GM12878 (cell line): ENCODE measurements at regions not wholly inside any gene's neighbourhood (a gene's known extent, or its start where the extent isn't known, plus 50 kb on each side); places are given as distances from the start of the nearest gene placed in this dataset.

Source experiments
- BCL11A ChIP-seq: IDR thresholded peaks from 2 replicates; pipeline ENCODE4 v1.6.1; 2011; ENCODE audit warnings: low read depth, low read length
- CEBPB ChIP-seq, 2 experiments: fragments of 150-350 bp in 1 of 2; IDR thresholded peaks; 2 replicates each; pipeline ENCODE4 v1.6.1; 2012 to 2014; ENCODE audit warnings: low read depth in 2 of 2, low read length in 2 of 2, borderline replicate concordance in 1 of 2, inconsistent platforms in 1 of 2
- CHD2 ChIP-seq: IDR thresholded peaks from 2 replicates; pipeline ENCODE4 v1.6.1; 2011; ENCODE audit warnings: low read depth, low read length, improper control_type of control experiment, borderline replicate concordance
- CREB1 ChIP-seq: IDR thresholded peaks from 2 replicates; pipeline ENCODE4 v1.6.1; 2012; ENCODE audit warnings: low read depth, mild to moderate bottlenecking, inconsistent platforms
- EZH2 ChIP-seq: IDR thresholded peaks from 2 replicates; pipeline ENCODE4 v1.6.1; 2012; ENCODE audit warnings: low read depth, mild to moderate bottlenecking, control low read depth, inconsistent platforms, low read length, borderline replicate concordance; ENCODE audit not compliant: control insufficient read depth
- POLR2AphosphoS5 ChIP-seq: IDR thresholded peaks from 2 replicates; pipeline ENCODE4 v1.6.1; 2011; ENCODE audit warnings: mild to moderate bottlenecking, low read length, inconsistent platforms
- SIN3A ChIP-seq: IDR thresholded peaks from 2 replicates; pipeline ENCODE4 v1.6.1; 2012; ENCODE audit warnings: low read depth, low read length, improper control_type of control experiment
- YBX1 ChIP-seq: fragments of 450-650 bp; IDR thresholded peaks from 2 replicates; pipeline ENCODE4 v1.6.1; 2016; ENCODE audit warnings: antibody characterized with exemption
- ZNF274 ChIP-seq: IDR thresholded peaks from one replicate; pipeline ENCODE4 v1.8.0; 2011; ENCODE audit not compliant: insufficient read length, insufficient read depth
- TF ChIP-seq, protein P1 (sequence below), 3 experiments: IDR thresholded peaks in 2 of 3; conservative IDR thresholded peaks in 1 of 3; 2 replicates each; pipeline ENCODE4 v1.5.1; 2011; ENCODE audit warnings: low read depth in 3 of 3, low read length in 3 of 3, mild to moderate bottlenecking in 3 of 3, control low read depth in 2 of 3, moderate library complexity in 2 of 3, inconsistent platforms in 1 of 3, mixed read lengths in 1 of 3; ENCODE audit not compliant: control insufficient read depth in 2 of 3, insufficient read depth in 1 of 3; ENCODE audit errors: extremely low read depth in 1 of 3
- TF ChIP-seq, protein P2 (sequence below): IDR thresholded peaks from 2 replicates; pipeline ENCODE4 v1.6.1; 2011; ENCODE audit warnings: low read depth, low read length, improper control_type of control experiment, borderline replicate concordance
- TF ChIP-seq, protein P3 (sequence below): fragments of 450-650 bp; IDR thresholded peaks from 2 replicates; pipeline ENCODE4 v1.6.1; 2016; ENCODE audit warnings: mild to moderate bottlenecking
- TF ChIP-seq, protein P4 (sequence below): IDR thresholded peaks from 2 replicates; pipeline ENCODE4 v1.6.1; 2012; ENCODE audit warnings: improper control_type of control experiment, low read depth, low read length; ENCODE audit not compliant: insufficient replicate concordance

DNA sequence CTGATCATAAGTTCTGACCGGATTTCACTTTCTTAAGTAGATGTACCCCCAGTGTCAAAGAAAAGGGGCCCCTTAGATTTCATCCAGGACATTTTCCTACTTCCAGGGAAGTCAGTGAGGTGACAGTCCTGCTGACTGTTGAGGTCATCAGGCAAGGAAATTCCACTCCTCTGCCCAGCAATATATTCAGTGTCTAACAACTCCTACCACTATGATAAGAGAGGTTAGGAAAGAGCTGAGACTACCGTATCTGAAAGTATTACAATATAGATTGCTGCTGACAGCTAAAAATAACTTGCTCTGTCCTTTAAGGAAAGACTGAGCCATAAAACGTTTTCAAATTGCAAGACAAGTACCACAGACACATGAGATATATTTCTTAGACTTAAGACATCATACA is 325.1 kb downstream of the EFNB2 start:
- TF ChIP-seq, protein P1, sequence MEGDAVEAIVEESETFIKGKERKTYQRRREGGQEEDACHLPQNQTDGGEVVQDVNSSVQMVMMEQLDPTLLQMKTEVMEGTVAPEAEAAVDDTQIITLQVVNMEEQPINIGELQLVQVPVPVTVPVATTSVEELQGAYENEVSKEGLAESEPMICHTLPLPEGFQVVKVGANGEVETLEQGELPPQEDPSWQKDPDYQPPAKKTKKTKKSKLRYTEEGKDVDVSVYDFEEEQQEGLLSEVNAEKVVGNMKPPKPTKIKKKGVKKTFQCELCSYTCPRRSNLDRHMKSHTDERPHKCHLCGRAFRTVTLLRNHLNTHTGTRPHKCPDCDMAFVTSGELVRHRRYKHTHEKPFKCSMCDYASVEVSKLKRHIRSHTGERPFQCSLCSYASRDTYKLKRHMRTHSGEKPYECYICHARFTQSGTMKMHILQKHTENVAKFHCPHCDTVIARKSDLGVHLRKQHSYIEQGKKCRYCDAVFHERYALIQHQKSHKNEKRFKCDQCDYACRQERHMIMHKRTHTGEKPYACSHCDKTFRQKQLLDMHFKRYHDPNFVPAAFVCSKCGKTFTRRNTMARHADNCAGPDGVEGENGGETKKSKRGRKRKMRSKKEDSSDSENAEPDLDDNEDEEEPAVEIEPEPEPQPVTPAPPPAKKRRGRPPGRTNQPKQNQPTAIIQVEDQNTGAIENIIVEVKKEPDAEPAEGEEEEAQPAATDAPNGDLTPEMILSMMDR (IDR thresholded peaks at IDR 0.05 in 2 of 3, conservative IDR thresholded peaks at IDR 0.05 in 1 of 3; ENCODE audit: control insufficient read depth in 2 of 3, extremely low read depth in 1 of 3, insufficient read depth in 1 of 3, low read depth in 3 of 3, low read length in 3 of 3), result no peak
- no peak for TF ChIP-seq SIN3A
- TF ChIP-seq, protein P2, sequence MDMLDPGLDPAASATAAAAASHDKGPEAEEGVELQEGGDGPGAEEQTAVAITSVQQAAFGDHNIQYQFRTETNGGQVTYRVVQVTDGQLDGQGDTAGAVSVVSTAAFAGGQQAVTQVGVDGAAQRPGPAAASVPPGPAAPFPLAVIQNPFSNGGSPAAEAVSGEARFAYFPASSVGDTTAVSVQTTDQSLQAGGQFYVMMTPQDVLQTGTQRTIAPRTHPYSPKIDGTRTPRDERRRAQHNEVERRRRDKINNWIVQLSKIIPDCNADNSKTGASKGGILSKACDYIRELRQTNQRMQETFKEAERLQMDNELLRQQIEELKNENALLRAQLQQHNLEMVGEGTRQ, result no peak
- TF ChIP-seq, protein P3, sequence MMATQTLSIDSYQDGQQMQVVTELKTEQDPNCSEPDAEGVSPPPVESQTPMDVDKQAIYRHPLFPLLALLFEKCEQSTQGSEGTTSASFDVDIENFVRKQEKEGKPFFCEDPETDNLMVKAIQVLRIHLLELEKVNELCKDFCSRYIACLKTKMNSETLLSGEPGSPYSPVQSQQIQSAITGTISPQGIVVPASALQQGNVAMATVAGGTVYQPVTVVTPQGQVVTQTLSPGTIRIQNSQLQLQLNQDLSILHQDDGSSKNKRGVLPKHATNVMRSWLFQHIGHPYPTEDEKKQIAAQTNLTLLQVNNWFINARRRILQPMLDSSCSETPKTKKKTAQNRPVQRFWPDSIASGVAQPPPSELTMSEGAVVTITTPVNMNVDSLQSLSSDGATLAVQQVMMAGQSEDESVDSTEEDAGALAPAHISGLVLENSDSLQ, result no peak
- TF ChIP-seq CEBPB (IDR thresholded peaks at IDR 0.05; ENCODE audit: borderline replicate concordance in 1 of 2, low read depth in 2 of 2, low read length in 2 of 2), result no peak
- TF ChIP-seq POLR2AphosphoS5, result no peak
- no peak for TF ChIP-seq CHD2
- TF ChIP-seq EZH2, result no peak
- no peak for TF ChIP-seq BCL11A
- TF ChIP-seq, protein P4, sequence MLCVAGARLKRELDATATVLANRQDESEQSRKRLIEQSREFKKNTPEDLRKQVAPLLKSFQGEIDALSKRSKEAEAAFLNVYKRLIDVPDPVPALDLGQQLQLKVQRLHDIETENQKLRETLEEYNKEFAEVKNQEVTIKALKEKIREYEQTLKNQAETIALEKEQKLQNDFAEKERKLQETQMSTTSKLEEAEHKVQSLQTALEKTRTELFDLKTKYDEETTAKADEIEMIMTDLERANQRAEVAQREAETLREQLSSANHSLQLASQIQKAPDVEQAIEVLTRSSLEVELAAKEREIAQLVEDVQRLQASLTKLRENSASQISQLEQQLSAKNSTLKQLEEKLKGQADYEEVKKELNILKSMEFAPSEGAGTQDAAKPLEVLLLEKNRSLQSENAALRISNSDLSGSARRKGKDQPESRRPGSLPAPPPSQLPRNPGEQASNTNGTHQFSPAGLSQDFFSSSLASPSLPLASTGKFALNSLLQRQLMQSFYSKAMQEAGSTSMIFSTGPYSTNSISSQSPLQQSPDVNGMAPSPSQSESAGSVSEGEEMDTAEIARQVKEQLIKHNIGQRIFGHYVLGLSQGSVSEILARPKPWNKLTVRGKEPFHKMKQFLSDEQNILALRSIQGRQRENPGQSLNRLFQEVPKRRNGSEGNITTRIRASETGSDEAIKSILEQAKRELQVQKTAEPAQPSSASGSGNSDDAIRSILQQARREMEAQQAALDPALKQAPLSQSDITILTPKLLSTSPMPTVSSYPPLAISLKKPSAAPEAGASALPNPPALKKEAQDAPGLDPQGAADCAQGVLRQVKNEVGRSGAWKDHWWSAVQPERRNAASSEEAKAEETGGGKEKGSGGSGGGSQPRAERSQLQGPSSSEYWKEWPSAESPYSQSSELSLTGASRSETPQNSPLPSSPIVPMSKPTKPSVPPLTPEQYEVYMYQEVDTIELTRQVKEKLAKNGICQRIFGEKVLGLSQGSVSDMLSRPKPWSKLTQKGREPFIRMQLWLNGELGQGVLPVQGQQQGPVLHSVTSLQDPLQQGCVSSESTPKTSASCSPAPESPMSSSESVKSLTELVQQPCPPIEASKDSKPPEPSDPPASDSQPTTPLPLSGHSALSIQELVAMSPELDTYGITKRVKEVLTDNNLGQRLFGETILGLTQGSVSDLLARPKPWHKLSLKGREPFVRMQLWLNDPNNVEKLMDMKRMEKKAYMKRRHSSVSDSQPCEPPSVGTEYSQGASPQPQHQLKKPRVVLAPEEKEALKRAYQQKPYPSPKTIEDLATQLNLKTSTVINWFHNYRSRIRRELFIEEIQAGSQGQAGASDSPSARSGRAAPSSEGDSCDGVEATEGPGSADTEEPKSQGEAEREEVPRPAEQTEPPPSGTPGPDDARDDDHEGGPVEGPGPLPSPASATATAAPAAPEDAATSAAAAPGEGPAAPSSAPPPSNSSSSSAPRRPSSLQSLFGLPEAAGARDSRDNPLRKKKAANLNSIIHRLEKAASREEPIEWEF, result no peak
- no peak for TF ChIP-seq ZNF274
- TF ChIP-seq CREB1, result no peak
- TF ChIP-seq YBX1, result no peak
